ENCODE measurements at regions not wholly inside any gene's neighbourhood (a gene's known extent, or its start where the extent isn't known, plus 50 kb on each side); places are given as distances from the start of the nearest gene placed in this dataset.
A peak's percentile ranks its signal among the peaks of the same experiment; 100 is the strongest.

- DNase-seq (ENCODE audit: low read depth), result no peak
Measured at GRCh38 chr2:221831051-221831450, 258.9 kb upstream of the EPHA4 start.

GRCh38 chr2:221822416-221822815 lies 250.3 kb upstream of the EPHA4 start:
- peak; percentile 33 for DNase-seq (ENCODE audit: low read depth)

GRCh38 chr2:221818616-221819320 lies 246.7 kb upstream of the EPHA4 start:
- no peak for DNase-seq (ENCODE audit: low read depth)

GRCh38 chr2:221817878-221818277 lies 245.8 kb upstream of the EPHA4 start:
- no peak for DNase-seq (ENCODE audit: low read depth)

GRCh38 chr2:221817052-221817451 lies 244.9 kb upstream of the EPHA4 start:
- peak; percentile 38 for DNase-seq (ENCODE audit: low read depth)

- no peak for DNase-seq (ENCODE audit: low read depth)
Measured at GRCh38 chr2:221816566-221816965, 244.5 kb upstream of the EPHA4 start.

- no peak for DNase-seq (ENCODE audit: low read depth)
Measured at GRCh38 chr2:221810650-221811049, 238.5 kb upstream of the EPHA4 start.

GRCh38 chr2:221810245-221810644 lies 238.1 kb upstream of the EPHA4 start:
- DNase-seq (ENCODE audit: low read depth), result no peak

- no peak for DNase-seq (ENCODE audit: low read depth)
Measured at GRCh38 chr2:221808488-221808887, 236.4 kb upstream of the EPHA4 start.

- no peak for DNase-seq (ENCODE audit: low read depth)
Measured at GRCh38 chr2:221807706-221808105, 235.6 kb upstream of the EPHA4 start.

- DNase-seq (ENCODE audit: low read depth), result no peak
Measured at GRCh38 chr2:221802089-221802488, 230.0 kb upstream of the EPHA4 start.

GRCh38 chr2:221792971-221793521 lies 220.9 kb upstream of the EPHA4 start:
- no peak for DNase-seq (ENCODE audit: low read depth)

GRCh38 chr2:221791844-221792243 lies 219.7 kb upstream of the EPHA4 start:
- DNase-seq (ENCODE audit: low read depth), result no peak

GRCh38 chr2:221787561-221787960 lies 215.5 kb upstream of the EPHA4 start:
- DNase-seq (ENCODE audit: low read depth), result no peak

- no peak for DNase-seq (ENCODE audit: low read depth)
Measured at GRCh38 chr2:221786297-221786926, 214.3 kb upstream of the EPHA4 start.

- DNase-seq (ENCODE audit: low read depth), result peak; percentile 58
Measured at GRCh38 chr2:221780281-221780688, 208.2 kb upstream of the EPHA4 start.

GRCh38 chr2:221779614-221780067 lies 207.5 kb upstream of the EPHA4 start:
- peak; percentile 68 for DNase-seq (ENCODE audit: low read depth)

GRCh38 chr2:221778025-221778424 lies 205.9 kb upstream of the EPHA4 start:
- DNase-seq (ENCODE audit: low read depth), result no peak

- no peak for DNase-seq (ENCODE audit: low read depth)
Measured at GRCh38 chr2:221777119-221777518, 205.0 kb upstream of the EPHA4 start.

GRCh38 chr2:221775096-221775495 lies 203.0 kb upstream of the EPHA4 start:
- no peak for DNase-seq (ENCODE audit: low read depth)

GRCh38 chr2:221774136-221774535 lies 202.0 kb upstream of the EPHA4 start:
- DNase-seq (ENCODE audit: low read depth), result no peak

- no peak for DNase-seq (ENCODE audit: low read depth)
Measured at GRCh38 chr2:221771297-221771696, 199.2 kb upstream of the EPHA4 start.

Data from amniotic epithelial cell (primary cell).